GM12874 (cell line): ENCODE measurements at regions not wholly inside any gene's neighbourhood (a gene's known extent, or its start where the extent isn't known, plus 50 kb on each side); places are given as distances from the start of the nearest gene placed in this dataset.

Experiments used
- TF ChIP-seq, protein P1 (sequence below): IDR thresholded peaks from 2 replicates; pipeline ENCODE4 v1.5.1; 2011; ENCODE audit warnings: low read depth, mild to moderate bottlenecking, control low read depth, low read length, moderate library complexity; ENCODE audit not compliant: insufficient read depth

DNA sequence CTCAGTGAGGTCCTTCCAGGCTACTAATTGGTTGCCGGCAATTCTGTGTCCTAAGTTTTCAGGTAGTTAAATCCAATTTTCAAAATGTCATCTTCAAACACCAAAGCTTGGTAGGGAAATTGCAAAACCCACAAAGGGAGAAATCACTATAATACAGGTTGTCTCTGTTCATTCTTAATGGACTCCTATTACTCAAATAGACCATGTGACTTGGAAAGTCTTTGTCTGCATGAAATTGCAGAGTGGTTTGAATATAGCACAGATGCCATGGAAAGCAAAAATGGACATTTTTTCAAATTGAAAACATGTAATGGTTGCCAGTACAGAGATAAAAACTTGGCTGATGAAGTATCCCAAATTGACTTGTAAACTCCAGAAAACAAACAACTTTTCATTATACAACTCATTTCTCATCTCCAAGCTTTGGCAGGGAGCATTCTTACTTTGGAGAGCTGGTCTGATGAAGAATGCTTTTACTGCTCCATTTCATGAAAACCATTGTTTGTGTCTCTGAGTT is 169.5 kb upstream of the PKN2 start:
- TF ChIP-seq, protein P1, sequence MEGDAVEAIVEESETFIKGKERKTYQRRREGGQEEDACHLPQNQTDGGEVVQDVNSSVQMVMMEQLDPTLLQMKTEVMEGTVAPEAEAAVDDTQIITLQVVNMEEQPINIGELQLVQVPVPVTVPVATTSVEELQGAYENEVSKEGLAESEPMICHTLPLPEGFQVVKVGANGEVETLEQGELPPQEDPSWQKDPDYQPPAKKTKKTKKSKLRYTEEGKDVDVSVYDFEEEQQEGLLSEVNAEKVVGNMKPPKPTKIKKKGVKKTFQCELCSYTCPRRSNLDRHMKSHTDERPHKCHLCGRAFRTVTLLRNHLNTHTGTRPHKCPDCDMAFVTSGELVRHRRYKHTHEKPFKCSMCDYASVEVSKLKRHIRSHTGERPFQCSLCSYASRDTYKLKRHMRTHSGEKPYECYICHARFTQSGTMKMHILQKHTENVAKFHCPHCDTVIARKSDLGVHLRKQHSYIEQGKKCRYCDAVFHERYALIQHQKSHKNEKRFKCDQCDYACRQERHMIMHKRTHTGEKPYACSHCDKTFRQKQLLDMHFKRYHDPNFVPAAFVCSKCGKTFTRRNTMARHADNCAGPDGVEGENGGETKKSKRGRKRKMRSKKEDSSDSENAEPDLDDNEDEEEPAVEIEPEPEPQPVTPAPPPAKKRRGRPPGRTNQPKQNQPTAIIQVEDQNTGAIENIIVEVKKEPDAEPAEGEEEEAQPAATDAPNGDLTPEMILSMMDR: no peak

DNA sequence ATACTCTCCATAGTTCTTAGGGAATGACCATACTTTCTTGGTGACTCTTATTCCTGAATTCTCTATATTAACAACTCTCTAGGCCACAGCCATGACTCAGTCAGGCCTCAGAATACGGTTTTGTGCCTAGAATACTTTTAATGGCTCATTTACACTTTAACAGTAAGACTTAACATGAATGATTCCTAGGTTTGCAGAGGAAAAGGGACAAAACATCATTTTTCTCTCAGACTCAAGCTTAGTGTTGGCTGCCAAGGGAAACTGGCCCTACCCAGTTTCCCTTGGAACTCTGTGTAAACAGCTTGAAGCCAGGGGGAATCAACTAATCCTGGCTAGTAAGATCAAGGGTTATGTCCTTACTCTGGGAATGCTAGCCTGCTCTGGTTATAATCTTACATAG is 164.9 kb upstream of the PKN2 start:
- TF ChIP-seq, protein P1: no peak

DNA sequence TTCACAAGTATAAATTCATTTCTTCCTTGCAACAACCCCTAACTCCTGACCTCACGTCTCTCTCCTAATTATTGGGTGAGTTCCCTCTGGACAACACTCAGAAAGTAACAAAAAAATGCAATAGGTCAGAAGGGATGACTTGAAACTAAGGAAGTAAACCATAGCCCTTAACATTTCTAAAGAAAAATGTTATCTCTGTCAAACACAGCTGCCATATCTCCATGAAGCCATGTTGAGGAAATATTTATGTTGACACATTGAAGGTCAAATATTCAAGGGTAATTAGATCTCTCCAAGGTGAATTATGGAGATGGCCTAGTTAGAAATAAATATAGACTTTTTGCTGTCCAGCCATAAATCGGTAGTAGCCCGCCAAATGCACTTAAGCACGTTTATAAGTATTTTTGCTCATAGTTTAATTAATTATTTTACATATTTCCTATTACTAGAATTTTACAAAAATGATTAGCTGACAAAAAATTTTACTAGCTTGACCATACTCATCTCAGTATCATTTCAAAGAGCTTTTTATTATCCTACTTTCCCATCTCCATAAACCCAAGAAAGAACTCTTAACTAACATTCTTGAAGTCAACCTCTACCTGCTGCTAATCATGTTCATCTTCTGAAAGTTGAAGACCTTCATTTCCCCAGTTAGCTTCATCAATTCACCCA is 160.1 kb upstream of the PKN2 start:
- TF ChIP-seq, protein P1: no peak

- TF ChIP-seq, protein P1: no peak
These were observed 157.6 kb upstream of the PKN2 start for GRCh38 chr1:88526456-88526855.

GRCh38 chr1:88528792-88529191 is 155.3 kb upstream of the PKN2 start:
- TF ChIP-seq, protein P1: no peak

DNA sequence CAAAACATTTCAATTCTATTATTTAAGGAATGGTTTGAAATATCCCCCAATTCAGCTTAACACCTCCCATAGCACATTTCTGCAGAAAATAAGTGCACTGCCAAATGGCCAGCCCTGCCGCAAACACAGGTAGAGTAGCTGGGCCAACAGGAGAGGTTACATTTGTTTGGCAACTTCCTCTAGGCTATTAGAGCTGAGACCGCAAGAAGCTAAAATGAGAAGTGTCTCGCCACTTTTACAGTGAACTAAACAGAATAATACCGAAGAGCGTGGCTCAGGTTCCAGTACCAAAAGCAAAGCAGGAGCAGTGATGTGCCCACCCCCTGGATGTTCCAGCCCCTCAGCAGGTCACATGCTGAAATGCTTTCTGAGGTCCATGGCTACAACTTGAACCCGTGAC is 154.5 kb upstream of the PKN2 start:
- TF ChIP-seq, protein P1: no peak

GRCh38 chr1:88530246-88530645 is 153.8 kb upstream of the PKN2 start:
- TF ChIP-seq, protein P1: no peak
